Uterus (tissue), 3 donors: ENCODE measurements at regions not wholly inside any gene's neighbourhood (a gene's known extent, or its start where the extent isn't known, plus 50 kb on each side); places are given as distances from the start of the nearest gene placed in this dataset.

Experiments used
- DNase-seq, 2 donors: peaks; one replicate each; pipeline ENCODE4 v3.0.0-alpha.2; 2019 to 2020
- H3K27ac ChIP-seq, 2 donors: fragments of 200-600 bp; sonication (generic); 1 replicate in 1 of 2; 2 replicates in 1 of 2; pipeline ENCODE4 v1.5.1; 2016 to 2018
- H3K27me3 ChIP-seq, 2 donors: fragments of 200-600 bp; sonication (generic); one replicate each; pipeline ENCODE4 v1.5.1; 2018 to 2019; ENCODE audit warnings: control low read depth in 1 of 2
- H3K36me3 ChIP-seq, 2 donors: fragments of 200-600 bp; sonication (generic); one replicate each; pipeline ENCODE4 v1.5.1; 2019; ENCODE audit warnings: control low read depth in 1 of 2
- H3K4me1 ChIP-seq, 2 donors: fragments of 200-600 bp; sonication (generic); one replicate each; pipeline ENCODE4 v1.5.1; 2018 to 2019; ENCODE audit warnings: control low read depth in 1 of 2
- H3K4me3 ChIP-seq, 2 donors: fragments of 200-600 bp; sonication (generic); 1 replicate in 1 of 2; 2 replicates in 1 of 2; pipeline ENCODE4 v1.5.1; 2018 to 2019; ENCODE audit warnings: mild to moderate bottlenecking in 1 of 2
- H3K9me3 ChIP-seq, 2 donors: fragments of 200-600 bp; sonication (generic); one replicate each; pipeline ENCODE4 v1.5.1; 2019; ENCODE audit warnings: control low read depth in 1 of 2
- CTCF ChIP-seq, 4 experiments: fragments of 200-600 bp in 2 of 4; fragments of 450-650 bp in 2 of 4; sonication (generic) in 2 of 4; IDR thresholded peaks; one replicate each; pipeline ENCODE4 v1.5.1; 2016 to 2019; ENCODE audit warnings: antibody characterized with exemption in 4 of 4, mild to moderate bottlenecking in 2 of 4, moderate library complexity in 1 of 4
- POLR2A ChIP-seq, 2 donors: fragments of 450-650 bp; IDR thresholded peaks; one replicate each; pipeline ENCODE4 v1.6.1; 2016; ENCODE audit warnings: antibody characterized with exemption in 2 of 2, mild to moderate bottlenecking in 1 of 2, moderate library complexity in 1 of 2
- intact Hi-C: fragments of 100-400 bp; cut with DNase I; formaldehyde crosslinking; loops from one replicate; pipeline ENCODE4 v1.15.1; 2023; ENCODE audit warnings: low total_unique reads
- donor health status: DM: yes; HTN: yes; CAD: no.

GRCh38 chr13:74219566-74219965, 85.4 kb upstream of the KLF12 start:
- no peak overlapping the region for H3K27ac ChIP-seq
- H3K27me3 ChIP-seq: no peaks in the 10 kb centered on the region
- H3K4me3 ChIP-seq: no peak overlapping the region
- TF ChIP-seq POLR2A (IDR thresholded peaks at IDR 0.05) (no peak), CTCF (IDR thresholded peaks at IDR 0.05) (no peak)
- H3K4me1 ChIP-seq: no peaks in the 10 kb centered on the region
- intact Hi-C loops: no loop called here
- H3K9me3 ChIP-seq: no peaks in the 10 kb centered on the region
- no peaks in the 10 kb centered on the region for H3K36me3 ChIP-seq
- DNase-seq: no peak

GRCh38 chr13:74218291-74218690, 84.1 kb upstream of the KLF12 start:
- Histone ChIP-seq H3K36me3 (no peaks in the 10 kb centered on the region), H3K4me1 (no peaks in the 10 kb centered on the region), H3K27ac (no peak overlapping the region), H3K27me3 (no peaks in the 10 kb centered on the region), H3K9me3 (no peaks in the 10 kb centered on the region), H3K4me3 (no peak overlapping the region)
- intact Hi-C loops: no loop called here
- no peak for DNase-seq
- TF ChIP-seq POLR2A (IDR thresholded peaks at IDR 0.05): no peak

DNA sequence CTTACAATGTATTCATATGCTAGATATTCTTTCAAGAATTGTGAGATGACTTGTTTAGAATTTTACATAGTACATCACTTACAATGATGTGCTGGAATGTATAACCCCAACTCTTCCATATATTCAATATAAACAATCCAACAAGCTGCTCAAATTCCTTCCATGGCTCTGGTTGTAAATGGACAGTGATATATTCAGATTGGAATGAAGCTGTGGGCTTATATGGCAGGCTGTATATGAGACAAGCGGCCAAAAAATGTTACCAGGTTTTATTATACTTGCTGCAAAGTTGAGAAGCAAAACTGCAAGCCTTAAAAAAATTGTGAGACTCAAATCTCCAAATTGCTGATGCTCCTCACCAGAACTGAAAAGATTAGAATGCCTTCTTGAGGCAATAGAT, 83.6 kb upstream of the KLF12 start:
- H3K36me3 ChIP-seq: no peaks in the 10 kb centered on the region
- intact Hi-C loops: no loop called here
- no peak for DNase-seq
- no peak overlapping the region for H3K27ac ChIP-seq
- H3K27me3 ChIP-seq: no peaks in the 10 kb centered on the region
- no peaks in the 10 kb centered on the region for H3K9me3 ChIP-seq
- H3K4me3 ChIP-seq: no peak overlapping the region
- H3K4me1 ChIP-seq: no peaks in the 10 kb centered on the region
- TF ChIP-seq POLR2A (IDR thresholded peaks at IDR 0.05) (no peak), CTCF (IDR thresholded peaks at IDR 0.05) (no peak)

DNA sequence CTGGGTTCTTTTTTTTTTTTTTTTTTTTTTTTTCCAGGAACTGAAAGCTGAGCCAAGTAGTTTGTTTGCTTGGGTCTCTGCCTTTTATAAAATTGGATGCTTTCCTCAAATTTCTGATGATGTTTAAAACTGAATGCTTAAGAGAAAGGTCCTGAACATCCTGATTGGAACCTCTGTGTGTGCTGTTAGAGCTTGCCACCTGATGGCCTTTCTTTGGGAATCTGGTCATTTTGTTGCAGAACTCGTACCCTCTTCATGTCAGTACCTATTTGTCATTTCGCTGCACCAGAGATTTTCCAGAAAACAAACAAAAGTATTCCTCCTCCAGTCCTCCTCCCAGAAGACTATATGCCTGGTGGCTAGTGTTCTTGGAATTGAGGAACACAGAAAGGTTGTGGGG, 81.2 kb upstream of the KLF12 start:
- H3K27ac ChIP-seq: no peak overlapping the region
- DNase-seq: no peak
- intact Hi-C loops: no loop called here

GRCh38 chr13:74214321-74214720, 80.1 kb upstream of the KLF12 start:
- Histone ChIP-seq H3K27ac (no peak overlapping the region), H3K4me3 (no peak overlapping the region), H3K27me3 (no peaks in the 10 kb centered on the region), H3K36me3 (no peaks in the 10 kb centered on the region), H3K9me3 (no peaks in the 10 kb centered on the region), H3K4me1 (no peaks in the 10 kb centered on the region)
- TF ChIP-seq CTCF (IDR thresholded peaks at IDR 0.05) (no peak), POLR2A (IDR thresholded peaks at IDR 0.05) (no peak)
- intact Hi-C loops: no loop called here
- DNase-seq: no peak

More for the DNA sequence above, 81.2 kb upstream of the KLF12 start:
- no peak for TF ChIP-seq CTCF (IDR thresholded peaks at IDR 0.05)
- TF ChIP-seq POLR2A (IDR thresholded peaks at IDR 0.05): no peak
- no peaks in the 10 kb centered on the region for H3K4me1 ChIP-seq
- no peaks in the 10 kb centered on the region for H3K36me3 ChIP-seq
- H3K4me3 ChIP-seq: no peak overlapping the region
- no peaks in the 10 kb centered on the region for H3K27me3 ChIP-seq
- no peaks in the 10 kb centered on the region for H3K9me3 ChIP-seq

DNA sequence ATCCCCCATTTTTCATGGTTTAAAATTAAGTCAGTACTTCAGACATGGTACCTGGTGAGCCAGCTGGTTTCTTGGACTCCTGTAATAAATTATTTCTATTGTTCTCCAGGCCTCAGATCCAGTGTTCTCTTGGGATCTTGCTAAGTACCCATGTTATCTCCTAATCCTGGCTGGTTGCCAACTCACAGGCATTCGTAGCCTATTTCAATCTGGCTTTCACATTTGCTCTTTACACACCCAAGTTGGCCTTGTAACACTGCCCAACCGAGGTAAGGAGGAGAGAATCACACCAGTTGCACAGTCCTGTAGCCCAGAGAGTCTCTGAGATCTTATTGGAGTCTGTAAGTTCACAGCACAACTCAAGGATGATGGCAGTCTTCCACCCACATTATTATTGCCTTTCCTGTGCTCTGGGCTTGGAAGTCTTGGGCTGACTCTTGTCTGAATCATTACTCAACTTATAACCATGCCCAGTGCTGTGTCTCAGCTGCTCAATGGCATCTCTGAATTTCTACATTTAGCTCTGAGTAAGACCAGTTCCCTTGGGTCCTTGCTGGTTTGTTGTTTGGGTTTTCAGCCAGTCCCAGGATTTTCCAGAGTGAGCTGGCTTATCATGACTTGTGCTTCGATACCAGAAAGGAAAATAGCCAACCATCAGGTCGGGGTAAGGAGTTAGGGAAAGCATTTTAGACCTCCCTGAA, 76.6 kb upstream of the KLF12 start:
- no peaks in the 10 kb centered on the region for H3K27me3 ChIP-seq
- no peak for DNase-seq
- intact Hi-C loops: no loop called here

More for the DNA sequence above, 76.6 kb upstream of the KLF12 start:
- no peak overlapping the region for H3K4me3 ChIP-seq
- no peaks in the 10 kb centered on the region for H3K36me3 ChIP-seq
- TF ChIP-seq POLR2A (IDR thresholded peaks at IDR 0.05) (no peak), CTCF (IDR thresholded peaks at IDR 0.05) (no peak)
- no peaks in the 10 kb centered on the region for H3K4me1 ChIP-seq
- H3K9me3 ChIP-seq: no peaks in the 10 kb centered on the region
- H3K27ac ChIP-seq: no peak overlapping the region
